ENCODE measurements at regions not wholly inside any gene's neighbourhood (a gene's known extent, or its start where the extent isn't known, plus 50 kb on each side); places are given as distances from the start of the nearest gene placed in this dataset.
"Not testable (repeated sequence)": the region's sequence is repeated elsewhere in the genome, so short reads cannot be mapped to it uniquely, and the experiment has no call there.

DNA sequence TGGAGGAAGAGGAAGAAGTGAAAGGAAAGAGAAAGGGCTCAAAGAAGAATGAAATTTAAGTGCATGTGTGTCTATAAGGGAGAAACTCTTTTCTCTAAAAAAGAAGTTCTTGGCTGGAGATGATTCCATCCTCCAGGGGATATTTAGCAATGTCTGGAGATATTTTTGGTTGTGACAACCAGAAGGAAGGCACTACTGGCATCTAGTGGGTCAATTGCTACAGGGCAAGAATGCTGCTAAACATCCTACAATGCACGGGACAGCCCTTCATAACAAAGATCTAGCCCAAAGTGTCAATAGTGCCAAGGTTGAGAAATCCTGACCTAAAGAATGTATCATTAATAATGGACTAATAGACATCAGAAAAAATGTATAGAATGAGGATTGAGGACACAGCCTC is 57.4 kb upstream of the ST3GAL6 start:
- DNase-seq, result no peak

- DNase-seq, result not testable (repeated sequence)
Measured at GRCh38 chr3:98708681-98709080, 54.5 kb upstream of the ST3GAL6 start.

DNA sequence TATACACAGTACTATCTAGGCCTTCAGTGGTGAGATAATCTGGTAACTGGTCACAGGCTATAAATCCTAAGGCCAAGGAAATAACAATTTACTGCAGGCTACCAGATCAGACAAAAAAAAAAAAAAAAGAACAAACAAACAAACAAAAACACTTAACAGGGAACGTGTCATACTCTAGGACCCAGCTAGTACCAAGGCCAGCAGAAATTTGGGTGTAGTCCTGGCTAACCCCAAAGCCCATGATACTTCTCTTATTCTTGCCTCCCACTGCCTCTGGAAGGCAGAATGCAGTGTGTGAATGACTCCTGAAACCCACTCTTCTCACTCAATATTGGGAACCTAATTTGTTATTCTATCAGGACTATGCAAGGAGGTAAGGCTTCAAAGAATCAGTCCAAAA is 53.7 kb upstream of the ST3GAL6 start:
- no peak for DNase-seq

GRCh38 chr3:98710067-98710659 is 53.0 kb upstream of the ST3GAL6 start:
- no peak for DNase-seq

DNA sequence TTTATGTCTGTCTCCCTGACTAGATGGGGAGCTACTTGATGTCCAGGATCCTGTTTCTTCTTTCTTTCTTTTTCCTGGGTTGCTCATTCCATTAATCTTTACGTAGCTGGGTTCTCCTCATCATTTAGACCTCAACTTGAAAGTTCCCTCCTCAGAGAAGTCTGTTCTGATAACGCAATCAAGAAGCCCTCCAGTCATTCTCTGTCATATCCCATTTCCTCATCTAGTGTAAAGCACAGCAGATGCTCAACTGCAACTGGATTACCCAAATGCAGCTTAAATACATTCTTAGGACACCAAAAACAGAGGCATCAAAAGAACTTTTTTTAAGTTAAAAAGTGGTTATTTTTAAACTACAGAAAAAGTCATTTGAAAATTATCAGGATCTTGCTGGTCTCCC is 51.7 kb upstream of the ST3GAL6 start:
- no peak for DNase-seq

DNA sequence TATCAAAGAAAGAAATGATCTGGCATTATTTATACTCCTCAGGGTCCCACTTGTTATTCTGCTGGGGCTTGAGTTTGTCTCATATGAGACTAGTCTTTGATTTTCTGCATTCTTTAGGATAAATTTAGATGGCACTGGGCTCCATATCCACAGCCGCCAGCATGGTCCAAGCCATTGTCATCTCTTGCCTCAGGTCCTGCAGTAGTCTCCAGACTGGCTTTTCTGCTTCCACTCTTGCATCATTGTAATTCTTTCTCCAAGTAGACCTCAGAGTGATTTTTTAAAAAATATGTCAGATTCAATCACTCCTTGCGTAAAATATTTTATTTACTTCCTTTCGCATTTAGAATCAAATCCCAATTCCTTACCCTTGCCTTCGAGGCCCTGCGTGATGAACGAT is 50.4 kb upstream of the ST3GAL6 start:
- no peak for DNase-seq

DNA sequence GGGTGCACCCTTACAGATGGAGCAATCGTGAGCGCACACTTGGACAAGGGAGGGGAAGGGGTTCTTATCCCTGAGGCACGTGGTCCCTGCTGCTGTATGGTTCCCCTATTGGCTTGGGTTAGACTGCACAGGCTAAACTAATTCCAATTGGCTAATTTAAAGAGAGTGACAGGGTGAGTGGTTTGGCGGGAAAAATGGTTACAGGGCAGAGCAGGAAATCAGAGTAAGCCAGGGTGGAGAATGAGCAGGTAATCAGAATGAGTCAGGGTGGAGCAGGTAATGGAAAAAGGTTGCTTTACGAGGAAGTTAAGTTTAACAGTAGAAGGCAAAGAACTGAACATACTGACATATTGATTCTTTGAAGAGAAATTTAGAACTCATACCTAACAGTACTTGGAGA is 49.8 kb upstream of the ST3GAL6 start:
- not testable (repeated sequence) for DNase-seq
